Caki2 (cell line): ENCODE measurements at regions not wholly inside any gene's neighbourhood (a gene's known extent, or its start where the extent isn't known, plus 50 kb on each side); places are given as distances from the start of the nearest gene placed in this dataset.
"Not testable (repeated sequence)": the region's sequence is repeated elsewhere in the genome, so short reads cannot be mapped to it uniquely, and the experiment has no call there.

Source experiments
- DNase-seq: peaks from one replicate; pipeline ENCODE4 v3.0.0-alpha.2; 2015; ENCODE audit warnings: low read depth
- in situ Hi-C: cut with HindIII; loops from 2 replicates; pipeline ENCODE4 v1.10.0; 2016; ENCODE audit warnings: low sequenced_read_pairs, low pct_unique_long_range_greater_than_20kb, mixed read lengths

- DNase-seq: no peak
- in situ Hi-C loops: no loop called here
Measured at GRCh38 chr4:163732473-163732872, 238.0 kb downstream of the TMA16 start.

GRCh38 chr4:163736876-163737275, 242.4 kb downstream of the TMA16 start:
- in situ Hi-C loops: no loop called here
- no peak for DNase-seq

GRCh38 chr4:163737846-163738245, 243.4 kb downstream of the TMA16 start:
- in situ Hi-C loops: not testable (repeated sequence)

GRCh38 chr4:163738521-163738920, 244.0 kb downstream of the TMA16 start:
- in situ Hi-C loops: no loop called here
- DNase-seq: no peak

More at GRCh38 chr4:163737846-163738245, 243.4 kb downstream of the TMA16 start:
- DNase-seq: not testable (repeated sequence)

- no peak for DNase-seq
- in situ Hi-C loops: no loop called here
Measured at GRCh38 chr4:163744861-163745260, 250.4 kb downstream of the TMA16 start.

GRCh38 chr4:163747293-163747692, 252.8 kb downstream of the TMA16 start:
- no peak for DNase-seq
- in situ Hi-C loops: no loop called here

GRCh38 chr4:163747886-163748285, 253.4 kb downstream of the TMA16 start:
- in situ Hi-C loops: no loop called here
- DNase-seq: peak; percentile 2

GRCh38 chr4:163748449-163748848, 254.0 kb downstream of the TMA16 start:
- in situ Hi-C loops: no loop called here
- DNase-seq: peak; percentile 13

GRCh38 chr4:163755013-163755412, 260.5 kb downstream of the TMA16 start:
- in situ Hi-C loops: no loop called here
- DNase-seq: peak; percentile 2

- in situ Hi-C loops: no loop called here
- DNase-seq: no peak
Measured at GRCh38 chr4:163757219-163757618, 262.7 kb downstream of the TMA16 start.

GRCh38 chr4:163758032-163758431, 263.5 kb downstream of the TMA16 start:
- in situ Hi-C loops: no loop called here
- DNase-seq: no peak

- DNase-seq: no peak
- in situ Hi-C loops: no loop called here
Measured at GRCh38 chr4:163762741-163763140, 268.3 kb downstream of the TMA16 start.

GRCh38 chr4:163764569-163764968, 270.1 kb downstream of the TMA16 start:
- in situ Hi-C loops: no loop called here
- peak; percentile 5 for DNase-seq

- in situ Hi-C loops: no loop called here
- no peak for DNase-seq
Measured at GRCh38 chr4:163768014-163768413, 273.5 kb downstream of the TMA16 start.

GRCh38 chr4:163772238-163772637, 277.7 kb downstream of the TMA16 start:
- DNase-seq: no peak
- in situ Hi-C loops: no loop called here

GRCh38 chr4:163773940-163774339, 279.4 kb downstream of the TMA16 start:
- DNase-seq: no peak

GRCh38 chr4:163776957-163777356, 282.5 kb downstream of the TMA16 start:
- DNase-seq: no peak
- in situ Hi-C loops: no loop called here

More at GRCh38 chr4:163773940-163774339, 279.4 kb downstream of the TMA16 start:
- in situ Hi-C loops: no loop called here

GRCh38 chr4:163781726-163782125, 287.2 kb downstream of the TMA16 start:
- in situ Hi-C loops: no loop called here

GRCh38 chr4:163790231-163790630, 295.7 kb downstream of the TMA16 start:
- DNase-seq: no peak
- in situ Hi-C loops: no loop called here

More at GRCh38 chr4:163781726-163782125, 287.2 kb downstream of the TMA16 start:
- no peak for DNase-seq

GRCh38 chr4:163795885-163796284, 301.4 kb downstream of the TMA16 start:
- no peak for DNase-seq
- in situ Hi-C loops: no loop called here

GRCh38 chr4:163804001-163804400, 309.5 kb downstream of the TMA16 start:
- in situ Hi-C loops: no loop called here

More at GRCh38 chr4:163804001-163804400, 309.5 kb downstream of the TMA16 start:
- DNase-seq: no peak
